H1 (cell line): ENCODE measurements at regions not wholly inside any gene's neighbourhood (a gene's known extent, or its start where the extent isn't known, plus 50 kb on each side); places are given as distances from the start of the nearest gene placed in this dataset.
A peak's percentile ranks its signal among the peaks of the same experiment; 100 is the strongest.

Experiments
- CTCF ChIA-PET: fragments of 300-600 bp; sonication (Branson Sonifier 250); formaldehyde crosslinking; loops from one replicate; lab custom pipeline; 2021; ENCODE audit not compliant: partially characterized antibody; lab: Charles Lee
- POLR2A ChIA-PET: fragments of 300-600 bp; sonication (Branson Sonifier 250); formaldehyde crosslinking; loops from one replicate; lab custom pipeline; 2021; ENCODE audit warnings: inconsistent platforms; ENCODE audit not compliant: partially characterized antibody; lab: Charles Lee
- DNase-seq, 2 experiments: peaks; one replicate each; pipeline versions ENCODE4 v3.0.0 to v3.0.0-alpha.2; 2010 to 2022; ENCODE audit warnings: low spot score in 2 of 2, low read depth in 1 of 2, mixed read lengths in 1 of 2
- FAIRE-seq: peaks from 2 replicates; lab custom pipeline; 2011; peaks lifted over from hg19 to GRCh38; lab: Jason Lieb, UNC
- H2AFZ ChIP-seq: 2 replicates; pipeline ENCODE4 v1.8.1; 2012; ENCODE audit warnings: low read length, inconsistent platforms
- H2AK5ac ChIP-seq: 2 replicates; pipeline ENCODE4 v1.6.1; 2013; ENCODE audit warnings: low read depth, low read length
- H2BK120ac ChIP-seq: replicated peaks from 2 replicates; pipeline ENCODE3; 2013; ENCODE audit warnings: low read depth, low read length, inconsistent platforms
- H2BK12ac ChIP-seq: 2 replicates; pipeline ENCODE4 v1.6.1; 2013; ENCODE audit warnings: low read depth, low read length
- H2BK15ac ChIP-seq: 2 replicates; pipeline ENCODE4 v1.6.1; 2013; ENCODE audit warnings: low read length
- H2BK20ac ChIP-seq: 2 replicates; pipeline ENCODE4 v1.6.1; 2013; ENCODE audit warnings: low read length
- H2BK5ac ChIP-seq: 2 replicates; pipeline ENCODE4 v1.6.1; 2013; ENCODE audit warnings: low read depth, low read length
- H3K14ac ChIP-seq: 2 replicates; pipeline ENCODE4 v1.6.1; 2013; ENCODE audit warnings: inconsistent platforms; ENCODE audit not compliant: insufficient read length
- H3K18ac ChIP-seq: 2 replicates; pipeline ENCODE4 v1.6.1; 2013; ENCODE audit warnings: low read length; ENCODE audit errors: extremely low read depth
- H3K23ac ChIP-seq: 2 replicates; pipeline ENCODE4 v1.6.1; 2013; ENCODE audit warnings: inconsistent platforms; ENCODE audit not compliant: insufficient read length
- H3K23me2 ChIP-seq: 2 replicates; pipeline ENCODE4 v1.6.1; 2013; ENCODE audit warnings: low read depth, low read length
- H3K27ac ChIP-seq: 2 replicates; pipeline ENCODE4 v1.6.1; 2011; ENCODE audit warnings: low read depth, low read length, inconsistent platforms
- H3K27me3 ChIP-seq, 4 experiments: replicated peaks in 1 of 4; 1 replicate in 1 of 4; 2 replicates in 3 of 4; pipeline versions ENCODE4 v1.6.1 to v1.8.1; 2011 to 2013; ENCODE audit warnings: low read length in 3 of 4, mild to moderate bottlenecking in 3 of 4, inconsistent platforms in 2 of 4, mixed read lengths in 2 of 4, moderate library complexity in 1 of 4; ENCODE audit not compliant: control insufficient read depth in 3 of 4, insufficient read depth in 3 of 4; ENCODE audit errors: extremely low read depth in 1 of 4
- H3K36me3 ChIP-seq, 4 experiments: 2 replicates each; pipeline versions ENCODE4 v1.6.1 to v1.8.1; 2011 to 2013; ENCODE audit warnings: mild to moderate bottlenecking in 4 of 4, low read length in 3 of 4, moderate library complexity in 2 of 4, control low read depth in 1 of 4, inconsistent platforms in 1 of 4; ENCODE audit not compliant: insufficient read depth in 4 of 4, control insufficient read depth in 2 of 4
- H3K4ac ChIP-seq: replicated peaks from 2 replicates; pipeline ENCODE3; 2013; ENCODE audit warnings: low read length, low read depth, mixed read lengths, inconsistent platforms; ENCODE audit not compliant: insufficient read length
- H3K4me1 ChIP-seq, 4 experiments: replicated peaks in 1 of 4; 1 replicate in 1 of 4; 2 replicates in 3 of 4; pipeline versions ENCODE4 v1.6.1 to v1.8.1; 2011 to 2013; ENCODE audit warnings: low read length in 3 of 4, inconsistent platforms in 2 of 4, mixed read lengths in 1 of 4; ENCODE audit not compliant: insufficient read depth in 4 of 4, control insufficient read depth in 3 of 4
- H3K4me2 ChIP-seq, 2 experiments: 2 replicates each; pipeline versions ENCODE4 v1.6.1 to v1.8.1; 2011 to 2013; ENCODE audit warnings: low read depth in 2 of 2, low read length in 2 of 2, control low read depth in 1 of 2, inconsistent platforms in 1 of 2, mild to moderate bottlenecking in 1 of 2; ENCODE audit not compliant: insufficient read depth in 1 of 2
- H3K4me3 ChIP-seq, 4 experiments: fragments of 200-600, 300-600 bp in 1 of 4; sonication (generic), shearing (Covaris generic), sonication (Bioruptor Twin) in 1 of 4; 2 replicates each; pipeline versions ENCODE4 v1.5.1 to v1.8.1; 2011 to 2016; ENCODE audit warnings: low read length in 4 of 4, low read depth in 3 of 4, control low read depth in 2 of 4, inconsistent platforms in 2 of 4, mild to moderate bottlenecking in 2 of 4, mixed read lengths in 1 of 4, moderate library complexity in 1 of 4; ENCODE audit not compliant: insufficient read depth in 2 of 4; ENCODE audit errors: extremely low read depth in 1 of 4
- H3K56ac ChIP-seq: replicated peaks from 2 replicates; pipeline ENCODE3; 2013; ENCODE audit warnings: low read depth, mild to moderate bottlenecking, mixed read lengths, low read length, inconsistent platforms; ENCODE audit not compliant: insufficient read length
- H3K79me1 ChIP-seq: 2 replicates; pipeline ENCODE4 v1.6.1; 2013; ENCODE audit warnings: low read depth, low read length, control low read depth
- H3K79me2 ChIP-seq, 2 experiments: 2 replicates each; pipeline versions ENCODE4 v1.6.1 to v1.8.1; 2012 to 2013; ENCODE audit warnings: low read length in 2 of 2, mild to moderate bottlenecking in 2 of 2, inconsistent platforms in 1 of 2; ENCODE audit not compliant: insufficient read depth in 2 of 2, control insufficient read depth in 1 of 2
- H3K9ac ChIP-seq, 4 experiments: replicated peaks in 1 of 4; 1 replicate in 1 of 4; 2 replicates in 3 of 4; pipeline versions ENCODE4 v1.6.1 to v1.8.1; 2011 to 2013; ENCODE audit warnings: low read depth in 3 of 4, low read length in 3 of 4, control low read depth in 2 of 4, mild to moderate bottlenecking in 2 of 4, moderate library complexity in 2 of 4, inconsistent platforms in 1 of 4; ENCODE audit errors: extremely low read depth in 1 of 4
- H3K9me3 ChIP-seq, 2 experiments: 2 replicates each; pipeline versions ENCODE4 v1.6.1 to v1.8.1; 2012 to 2013; ENCODE audit warnings: mild to moderate bottlenecking in 2 of 2, moderate library complexity in 2 of 2, control low read depth in 1 of 2, inconsistent platforms in 1 of 2, low read depth in 1 of 2, low read length in 1 of 2, mixed read lengths in 1 of 2; ENCODE audit not compliant: insufficient read depth in 2 of 2
- H4K20me1 ChIP-seq, 2 experiments: replicated peaks in 1 of 2; 2 replicates each; pipeline versions ENCODE3 to v1.8.1; 2011 to 2013; ENCODE audit warnings: inconsistent platforms in 2 of 2, low read length in 2 of 2, mild to moderate bottlenecking in 1 of 2; ENCODE audit not compliant: insufficient read depth in 2 of 2, control insufficient read depth in 1 of 2
- H4K5ac ChIP-seq: 2 replicates; pipeline ENCODE4 v1.6.1; 2013; ENCODE audit warnings: low read length, low read depth, mixed read lengths, inconsistent platforms; ENCODE audit not compliant: insufficient read length
- H4K8ac ChIP-seq: 2 replicates; pipeline ENCODE4 v1.8.0; 2013; ENCODE audit warnings: mild to moderate bottlenecking, moderate library complexity, low read length, inconsistent platforms; ENCODE audit not compliant: insufficient read depth; ENCODE audit errors: extremely low read depth
- H4K91ac ChIP-seq: replicated peaks from 2 replicates; pipeline ENCODE3; 2013; ENCODE audit warnings: low read length, mixed read lengths, inconsistent platforms; ENCODE audit not compliant: insufficient read length
- BCL11A ChIP-seq, 2 experiments: IDR thresholded peaks; one replicate each; pipeline ENCODE4 v1.6.1; 2011; ENCODE audit warnings: low read depth in 2 of 2, low read length in 2 of 2, mild to moderate bottlenecking in 2 of 2
- CBX5 ChIP-seq: fragments of 300-800, 300-1000 bp; sonication (generic); IDR thresholded peaks from 2 replicates; pipeline ENCODE4 v1.7.1; 2016; ENCODE audit warnings: antibody characterized with exemption, low read length, low read depth
- EP300 ChIP-seq, 2 experiments: IDR thresholded peaks; 1 replicate in 1 of 2; 2 replicates in 1 of 2; pipeline ENCODE4 v1.6.1; 2011 to 2012; ENCODE audit warnings: low read depth in 2 of 2, low read length in 2 of 2, mild to moderate bottlenecking in 2 of 2, borderline replicate concordance in 1 of 2, inconsistent platforms in 1 of 2, moderate library complexity in 1 of 2
- GTF2F1 ChIP-seq: IDR thresholded peaks from 2 replicates; pipeline ENCODE4 v1.6.1; 2012; ENCODE audit warnings: low read depth, low read length, improper control_type of control experiment, borderline replicate concordance
- KDM4A ChIP-seq: IDR thresholded peaks from one replicate; pipeline ENCODE4 v1.7.1; 2012; ENCODE audit warnings: low read depth, mild to moderate bottlenecking, moderate library complexity, low read length, inconsistent platforms; ENCODE audit not compliant: severe bottlenecking
- SP2 ChIP-seq: IDR thresholded peaks from 2 replicates; pipeline ENCODE4 v1.6.1; 2012; ENCODE audit warnings: mild to moderate bottlenecking, low read length, inconsistent platforms
- TAF1 ChIP-seq: IDR thresholded peaks from 2 replicates; pipeline ENCODE4 v1.6.1; 2011; ENCODE audit warnings: mild to moderate bottlenecking, low read depth, low read length
- ZNF274 ChIP-seq: IDR thresholded peaks from 2 replicates; pipeline ENCODE4 v1.7.0; 2012; ENCODE audit warnings: low read length, borderline replicate concordance; ENCODE audit errors: extremely low read depth
- WGBS, 2 experiments: shearing (Covaris generic) in 1 of 2; methylation state at CpG; one replicate each; pipeline versions ENCODE4 v1.1.6 to v1.1.7; 2013 to 2015; ENCODE audit warnings: low lambda C conversion rate in 2 of 2, mixed read lengths in 2 of 2, inconsistent platforms in 1 of 2, low coverage in 1 of 2, missing lambda C conversion rate in 1 of 2; ENCODE audit not compliant: insufficient replicate concordance in 2 of 2, insufficient coverage in 1 of 2, insufficient read length in 1 of 2; ENCODE audit errors: extremely low coverage in 1 of 2, missing lambda C conversion rate in 1 of 2; 5-methylcytosine and 5-hydroxymethylcytosine counted together
- TF ChIP-seq, protein P1 (sequence below): IDR thresholded peaks from 2 replicates; pipeline ENCODE4 v1.6.1; 2012; ENCODE audit warnings: low read length, inconsistent platforms

- Histone ChIP-seq H2AK5ac (no peak overlapping the region), H3K27ac (no peak overlapping the region), H2AFZ (no peak overlapping the region), H3K4me1 (no peaks in the 10 kb centered on the region), H3K4me3 (no peak overlapping the region), H3K9ac (no peak overlapping the region), H3K4me2 (no peak overlapping the region), H2BK5ac (no peak overlapping the region), H3K27me3 (no peaks in the 10 kb centered on the region), H3K18ac (no peak overlapping the region), H2BK12ac (peak overlapping the region; percentile 9; the same call in 1 of the 2 replicates), H3K23ac (no peak overlapping the region), H4K20me1 (no peaks in the 10 kb centered on the region), H3K4ac (no peak overlapping the region), H4K5ac (no peak overlapping the region), H2BK120ac (no peak overlapping the region), H3K79me2 (no peaks in the 10 kb centered on the region), H3K9me3 (no peaks in the 10 kb centered on the region), H3K14ac (no peak overlapping the region), H3K23me2 (no peaks in the 10 kb centered on the region; the same call in 1 of the 2 replicates), H3K79me1 (no peaks in the 10 kb centered on the region), H4K91ac (no peak overlapping the region), H3K36me3 (no peaks in the 10 kb centered on the region), H2BK15ac (no peak overlapping the region), H3K56ac (no peak overlapping the region), H4K8ac (no peak overlapping the region), H2BK20ac (no peak overlapping the region)
- TF ChIP-seq SP2 (no peak), BCL11A (IDR thresholded peaks at IDR 0.05; ENCODE audit: low read depth in 2 of 2, low read length in 2 of 2) (no peak), EP300 (IDR thresholded peaks at IDR 0.05; ENCODE audit: borderline replicate concordance in 1 of 2, low read depth in 2 of 2, low read length in 2 of 2) (no peak), CBX5 (no peak), TAF1 (no peak), ZNF274 (no peak), KDM4A (no peak), GTF2F1 (no peak)
- TF ChIP-seq, protein P1, sequence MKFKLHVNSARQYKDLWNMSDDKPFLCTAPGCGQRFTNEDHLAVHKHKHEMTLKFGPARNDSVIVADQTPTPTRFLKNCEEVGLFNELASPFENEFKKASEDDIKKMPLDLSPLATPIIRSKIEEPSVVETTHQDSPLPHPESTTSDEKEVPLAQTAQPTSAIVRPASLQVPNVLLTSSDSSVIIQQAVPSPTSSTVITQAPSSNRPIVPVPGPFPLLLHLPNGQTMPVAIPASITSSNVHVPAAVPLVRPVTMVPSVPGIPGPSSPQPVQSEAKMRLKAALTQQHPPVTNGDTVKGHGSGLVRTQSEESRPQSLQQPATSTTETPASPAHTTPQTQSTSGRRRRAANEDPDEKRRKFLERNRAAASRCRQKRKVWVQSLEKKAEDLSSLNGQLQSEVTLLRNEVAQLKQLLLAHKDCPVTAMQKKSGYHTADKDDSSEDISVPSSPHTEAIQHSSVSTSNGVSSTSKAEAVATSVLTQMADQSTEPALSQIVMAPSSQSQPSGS, result no peak
- DNase-seq (no peak), FAIRE-seq (no peak)
- 87% methylated on average over 15 of the region's 15 CpGs; no CpG with 5 or more reads in 1 of the 2 experiments for WGBS, 2 experiments
- CTCF ChIA-PET, result interaction anchor here (0.5 to 6.5 kb wide), 18 partner anchors 11 to 881 kb away, joined by 3 to 82 read pairs (median 4); no protein-coding TSS in a partner anchor
- POLR2A ChIA-PET, result interaction anchor here (0.8 kb wide), 1 partner anchor 12 kb away, joined by 3 read pairs; no protein-coding TSS in a partner anchor
Measured at GRCh38 chr18:8479789-8480188, 129.4 kb upstream of the RAB12 start.
